ENCODE measurements at regions not wholly inside any gene's neighbourhood (a gene's known extent, or its start where the extent isn't known, plus 50 kb on each side); places are given as distances from the start of the nearest gene placed in this dataset.

DNA sequence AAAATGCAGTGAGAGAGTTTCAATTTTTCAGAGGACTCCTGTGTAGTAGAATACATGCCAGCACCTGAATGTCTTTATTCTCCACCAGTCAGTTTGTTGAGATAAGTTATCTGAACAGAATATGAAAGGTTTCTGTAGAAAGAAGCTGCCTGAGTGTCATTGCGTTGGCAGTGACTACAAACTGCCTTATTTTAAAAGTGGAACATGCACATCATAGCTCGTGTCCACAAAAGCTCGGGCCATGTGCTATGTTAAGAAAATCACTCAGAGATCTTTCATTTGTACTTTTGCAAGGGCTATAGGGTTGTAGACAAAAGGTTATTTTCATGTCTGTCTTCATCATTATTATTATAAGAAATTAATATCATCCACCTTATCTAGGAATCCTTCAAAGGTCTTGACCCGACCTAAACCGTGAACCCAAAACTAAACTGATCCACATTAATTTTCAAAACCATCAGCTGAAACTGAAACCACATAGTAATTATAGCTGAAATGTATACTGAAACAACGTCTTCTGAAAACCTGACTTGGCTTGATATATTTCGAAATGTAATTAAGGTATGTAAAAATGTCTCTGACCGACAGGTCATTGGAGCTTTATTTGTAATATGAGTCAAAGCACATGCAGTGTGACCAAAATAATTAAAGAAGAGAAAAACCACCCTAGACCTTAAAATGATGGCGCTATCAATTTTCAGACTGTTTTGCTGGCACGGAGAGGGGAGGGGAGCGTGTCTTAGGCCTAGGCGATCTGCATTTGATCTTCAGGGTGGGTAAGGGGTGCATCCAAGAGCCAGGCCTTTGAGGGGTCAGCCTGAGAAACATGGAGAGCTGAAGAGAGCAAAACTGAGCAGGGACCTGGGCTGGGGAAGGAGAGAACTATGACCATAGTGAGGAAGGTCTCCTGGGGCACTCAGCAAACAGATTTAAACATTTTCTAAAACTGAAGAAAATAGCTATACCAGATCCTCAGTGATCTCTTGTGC lies 232.1 kb downstream of the SOX11 start:
- H4K8ac ChIP-seq (ENCODE audit: extremely low read depth, insufficient read depth, low read length): no peak overlapping the region
- H3K4me1 ChIP-seq (replicated peaks in 1 of 4; ENCODE audit: control insufficient read depth in 3 of 4, insufficient read depth in 4 of 4, low read length in 3 of 4): peaks cover 0 to 6% (median 3%) of the 10 kb centered on the region in 4 experiments; a peak in 4 of 7 replicates
- no peak overlapping the region for H3K4me2 ChIP-seq (ENCODE audit: insufficient read depth in 1 of 2, low read depth in 2 of 2, low read length in 2 of 2)
- no peak overlapping the region for H4K5ac ChIP-seq (ENCODE audit: insufficient read length, low read depth, low read length)
- no peak overlapping the region for H2BK120ac ChIP-seq (replicated peaks; ENCODE audit: low read depth, low read length)
- no peaks in the 10 kb centered on the region; the same call in 1 of the 2 replicates for H3K23me2 ChIP-seq (ENCODE audit: low read depth, low read length)
- H2AK5ac ChIP-seq (ENCODE audit: low read depth, low read length): no peak overlapping the region
- POLR2A ChIA-PET (ENCODE audit: partially characterized antibody): no interaction called here
- H3K9me3 ChIP-seq (ENCODE audit: insufficient read depth in 2 of 2, low read depth in 1 of 2, low read length in 1 of 2): 0 out of 4 replicates have a peak, but pooled peaks cover 0 to 2% of the 10 kb centered on the region in 2 experiments
- no peak overlapping the region for H3K4me3 ChIP-seq (ENCODE audit: extremely low read depth in 1 of 4, insufficient read depth in 2 of 4, low read depth in 3 of 4, low read length in 4 of 4)
- H2BK20ac ChIP-seq (ENCODE audit: low read length): no peak overlapping the region
- no peak overlapping the region for H2BK15ac ChIP-seq (ENCODE audit: low read length)
- WGBS, 2 experiments (ENCODE audit: extremely low coverage in 1 of 2, insufficient coverage in 1 of 2, insufficient read length in 1 of 2, insufficient replicate concordance in 2 of 2, low coverage in 1 of 2, low lambda C conversion rate in 2 of 2, missing lambda C conversion rate in 1 of 2): 87% methylated on average over 12 of the region's 12 CpGs; no CpG with 5 or more reads in 1 of the 2 experiments
- H3K36me3 ChIP-seq (ENCODE audit: control insufficient read depth in 2 of 4, insufficient read depth in 4 of 4, low read length in 3 of 4): no peaks in the 10 kb centered on the region
- H3K4ac ChIP-seq (replicated peaks; ENCODE audit: insufficient read length, low read depth, low read length): no peak overlapping the region
- no peak overlapping the region for H3K23ac ChIP-seq (ENCODE audit: insufficient read length)
- H3K14ac ChIP-seq (ENCODE audit: insufficient read length): no peak overlapping the region
- H3K9ac ChIP-seq (replicated peaks in 1 of 4; ENCODE audit: extremely low read depth in 1 of 4, low read depth in 3 of 4, low read length in 3 of 4): no peak overlapping the region
- no peak overlapping the region for H3K18ac ChIP-seq (ENCODE audit: extremely low read depth, low read length)
- no peaks in the 10 kb centered on the region for H3K27me3 ChIP-seq (replicated peaks in 1 of 4; ENCODE audit: control insufficient read depth in 3 of 4, extremely low read depth in 1 of 4, insufficient read depth in 3 of 4, low read length in 3 of 4)
- FAIRE-seq (no peak), DNase-seq (ENCODE audit: low read depth in 1 of 2, low spot score in 2 of 2) (no peak)
- H4K91ac ChIP-seq (replicated peaks; ENCODE audit: insufficient read length, low read length): no peak overlapping the region
- H3K79me1 ChIP-seq (ENCODE audit: low read depth, low read length): no peaks in the 10 kb centered on the region
- H3K56ac ChIP-seq (replicated peaks; ENCODE audit: insufficient read length, low read depth, low read length): no peak overlapping the region
- no peak overlapping the region for H2BK5ac ChIP-seq (ENCODE audit: low read depth, low read length)
- CTCF ChIA-PET (ENCODE audit: partially characterized antibody): interaction anchor here (0.7 to 1.9 kb wide), 3 partner anchors 9 to 629 kb away, joined by 3 to 9 read pairs (median 3); no protein-coding TSS in a partner anchor
- H4K20me1 ChIP-seq (replicated peaks in 1 of 2; ENCODE audit: control insufficient read depth in 1 of 2, insufficient read depth in 2 of 2, low read length in 2 of 2): no peaks in the 10 kb centered on the region
- H3K27ac ChIP-seq (ENCODE audit: low read depth, low read length): no peak overlapping the region
- H3K79me2 ChIP-seq (ENCODE audit: control insufficient read depth in 1 of 2, insufficient read depth in 2 of 2, low read length in 2 of 2): no peaks in the 10 kb centered on the region
- no peak overlapping the region for H2BK12ac ChIP-seq (ENCODE audit: low read depth, low read length)
- H2AFZ ChIP-seq (ENCODE audit: low read length): 0 out of 2 replicates have a peak overlapping the region, but pooled peaks have one; percentile 4
- no peak for TF ChIP-seq BCL11A (IDR thresholded peaks at IDR 0.05; ENCODE audit: low read depth in 2 of 2, low read length in 2 of 2)
- no peak for TF ChIP-seq POLR2AphosphoS5 (IDR thresholded peaks at IDR 0.05; ENCODE audit: low read depth, low read length)
- no peak for TF ChIP-seq EP300 (IDR thresholded peaks at IDR 0.05; ENCODE audit: borderline replicate concordance in 1 of 2, low read depth in 2 of 2, low read length in 2 of 2)
- TF ChIP-seq CHD2 (IDR thresholded peaks at IDR 0.05; ENCODE audit: low read length): no peak
- no peak for TF ChIP-seq BRCA1 (IDR thresholded peaks at IDR 0.05; ENCODE audit: low read depth, low read length)
- no peak for TF ChIP-seq GTF2F1 (IDR thresholded peaks at IDR 0.05; ENCODE audit: borderline replicate concordance, low read depth, low read length)

All from H1 (cell line).